ENCODE measurements at regions not wholly inside any gene's neighbourhood (a gene's known extent, or its start where the extent isn't known, plus 50 kb on each side); places are given as distances from the start of the nearest gene placed in this dataset.

DNA sequence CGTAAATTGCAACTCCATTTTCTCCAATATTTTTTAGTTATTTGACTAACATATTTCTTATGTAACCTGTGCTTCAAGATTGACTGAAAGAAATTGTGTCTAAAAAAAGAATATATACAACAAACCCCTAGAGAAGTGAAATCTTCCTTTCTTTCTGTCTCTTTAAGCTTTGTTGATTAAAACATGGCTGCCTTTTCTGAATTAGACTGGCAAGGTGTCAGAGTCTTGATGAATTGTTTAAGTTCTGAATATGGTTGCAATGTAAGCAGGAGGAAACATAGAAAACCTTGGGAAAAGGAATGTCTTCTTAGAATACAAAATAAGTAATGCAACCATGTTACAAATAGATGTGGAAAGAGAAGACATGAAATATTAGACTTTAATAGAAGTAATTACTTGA is 209.8 kb upstream of the CTNND2 start (continued):
- TF ChIP-seq HOXD13 (CRISPR knock-in tag; IDR thresholded peaks at IDR 0.05; ENCODE audit: borderline replicate concordance) (no peak), PRDM1 (tag by site-specific recombination; IDR thresholded peaks at IDR 0.05) (no peak), ZNF214 (tag by site-specific recombination; IDR thresholded peaks at IDR 0.05; ENCODE audit: borderline replicate concordance) (no peak), ZNF610 (tag by site-specific recombination; IDR thresholded peaks at IDR 0.05; ENCODE audit: borderline replicate concordance) (no peak), MZF1 (tag by site-specific recombination; IDR thresholded peaks at IDR 0.05; ENCODE audit: borderline replicate concordance) (no peak), ZNF132 (tag by site-specific recombination; IDR thresholded peaks at IDR 0.05; ENCODE audit: borderline replicate concordance) (no peak)
- TF ChIP-seq, protein P1, sequence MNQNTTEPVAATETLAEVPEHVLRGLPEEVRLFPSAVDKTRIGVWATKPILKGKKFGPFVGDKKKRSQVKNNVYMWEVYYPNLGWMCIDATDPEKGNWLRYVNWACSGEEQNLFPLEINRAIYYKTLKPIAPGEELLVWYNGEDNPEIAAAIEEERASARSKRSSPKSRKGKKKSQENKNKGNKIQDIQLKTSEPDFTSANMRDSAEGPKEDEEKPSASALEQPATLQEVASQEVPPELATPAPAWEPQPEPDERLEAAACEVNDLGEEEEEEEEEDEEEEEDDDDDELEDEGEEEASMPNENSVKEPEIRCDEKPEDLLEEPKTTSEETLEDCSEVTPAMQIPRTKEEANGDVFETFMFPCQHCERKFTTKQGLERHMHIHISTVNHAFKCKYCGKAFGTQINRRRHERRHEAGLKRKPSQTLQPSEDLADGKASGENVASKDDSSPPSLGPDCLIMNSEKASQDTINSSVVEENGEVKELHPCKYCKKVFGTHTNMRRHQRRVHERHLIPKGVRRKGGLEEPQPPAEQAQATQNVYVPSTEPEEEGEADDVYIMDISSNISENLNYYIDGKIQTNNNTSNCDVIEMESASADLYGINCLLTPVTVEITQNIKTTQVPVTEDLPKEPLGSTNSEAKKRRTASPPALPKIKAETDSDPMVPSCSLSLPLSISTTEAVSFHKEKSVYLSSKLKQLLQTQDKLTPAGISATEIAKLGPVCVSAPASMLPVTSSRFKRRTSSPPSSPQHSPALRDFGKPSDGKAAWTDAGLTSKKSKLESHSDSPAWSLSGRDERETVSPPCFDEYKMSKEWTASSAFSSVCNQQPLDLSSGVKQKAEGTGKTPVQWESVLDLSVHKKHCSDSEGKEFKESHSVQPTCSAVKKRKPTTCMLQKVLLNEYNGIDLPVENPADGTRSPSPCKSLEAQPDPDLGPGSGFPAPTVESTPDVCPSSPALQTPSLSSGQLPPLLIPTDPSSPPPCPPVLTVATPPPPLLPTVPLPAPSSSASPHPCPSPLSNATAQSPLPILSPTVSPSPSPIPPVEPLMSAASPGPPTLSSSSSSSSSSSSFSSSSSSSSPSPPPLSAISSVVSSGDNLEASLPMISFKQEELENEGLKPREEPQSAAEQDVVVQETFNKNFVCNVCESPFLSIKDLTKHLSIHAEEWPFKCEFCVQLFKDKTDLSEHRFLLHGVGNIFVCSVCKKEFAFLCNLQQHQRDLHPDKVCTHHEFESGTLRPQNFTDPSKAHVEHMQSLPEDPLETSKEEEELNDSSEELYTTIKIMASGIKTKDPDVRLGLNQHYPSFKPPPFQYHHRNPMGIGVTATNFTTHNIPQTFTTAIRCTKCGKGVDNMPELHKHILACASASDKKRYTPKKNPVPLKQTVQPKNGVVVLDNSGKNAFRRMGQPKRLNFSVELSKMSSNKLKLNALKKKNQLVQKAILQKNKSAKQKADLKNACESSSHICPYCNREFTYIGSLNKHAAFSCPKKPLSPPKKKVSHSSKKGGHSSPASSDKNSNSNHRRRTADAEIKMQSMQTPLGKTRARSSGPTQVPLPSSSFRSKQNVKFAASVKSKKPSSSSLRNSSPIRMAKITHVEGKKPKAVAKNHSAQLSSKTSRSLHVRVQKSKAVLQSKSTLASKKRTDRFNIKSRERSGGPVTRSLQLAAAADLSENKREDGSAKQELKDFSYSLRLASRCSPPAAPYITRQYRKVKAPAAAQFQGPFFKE (tag by site-specific recombination; IDR thresholded peaks at IDR 0.05; ENCODE audit: borderline replicate concordance) = no peak
- TF ChIP-seq, protein P2, sequence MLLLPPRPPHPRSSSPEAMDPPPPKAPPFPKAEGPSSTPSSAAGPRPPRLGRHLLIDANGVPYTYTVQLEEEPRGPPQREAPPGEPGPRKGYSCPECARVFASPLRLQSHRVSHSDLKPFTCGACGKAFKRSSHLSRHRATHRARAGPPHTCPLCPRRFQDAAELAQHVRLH (tag by site-specific recombination; IDR thresholded peaks at IDR 0.05) = no peak
- TF ChIP-seq, protein P3, sequence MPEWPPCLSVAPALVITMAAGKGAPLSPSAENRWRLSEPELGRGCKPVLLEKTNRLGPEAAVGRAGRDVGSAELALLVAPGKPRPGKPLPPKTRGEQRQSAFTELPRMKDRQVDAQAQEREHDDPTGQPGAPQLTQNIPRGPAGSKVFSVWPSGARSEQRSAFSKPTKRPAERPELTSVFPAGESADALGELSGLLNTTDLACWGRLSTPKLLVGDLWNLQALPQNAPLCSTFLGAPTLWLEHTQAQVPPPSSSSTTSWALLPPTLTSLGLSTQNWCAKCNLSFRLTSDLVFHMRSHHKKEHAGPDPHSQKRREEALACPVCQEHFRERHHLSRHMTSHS (tag by site-specific recombination; IDR thresholded peaks at IDR 0.05) = no peak

DNA sequence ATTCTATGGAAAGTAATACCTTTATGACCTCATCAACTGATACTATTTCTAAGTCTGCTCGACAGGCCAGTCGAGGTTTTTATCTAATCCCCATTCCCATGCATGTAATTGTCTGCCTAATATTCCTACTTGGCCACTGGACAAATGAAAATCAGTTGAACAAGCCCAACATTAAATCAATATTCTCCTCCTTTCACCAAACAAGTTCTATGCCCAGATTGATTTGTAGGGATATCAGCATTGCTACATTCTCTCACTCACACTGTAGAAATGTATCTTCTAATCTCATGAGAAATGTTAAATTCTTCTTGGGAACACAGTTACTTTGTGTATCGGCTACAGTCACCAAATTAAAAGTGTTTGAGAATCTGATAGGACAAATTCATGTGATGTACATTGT is 208.8 kb upstream of the CTNND2 start:
- no peak overlapping the region for H3K4me3 ChIP-seq (ENCODE audit: low read depth, low read length)
- no peak overlapping the region for H3K27ac ChIP-seq (ENCODE audit: extremely low read depth, low read depth, low read length)
- ChIA-PET CTCF (no interaction called here), POLR2A (no interaction called here)
- TF ChIP-seq ZXDB (tag by site-specific recombination; IDR thresholded peaks at IDR 0.05) = no peak
- TF ChIP-seq ZBTB17 (tag by site-specific recombination; IDR thresholded peaks at IDR 0.05) = no peak
- TF ChIP-seq YY1 (tag by site-specific recombination; IDR thresholded peaks at IDR 0.05) = no peak
- TF ChIP-seq KLF8 (tag by site-specific recombination; IDR thresholded peaks at IDR 0.05) = no peak
- no peak for TF ChIP-seq ZBTB1 (tag by site-specific recombination; IDR thresholded peaks at IDR 0.05)
- H3K36me3 ChIP-seq (ENCODE audit: control insufficient read depth in 2 of 2, insufficient read depth in 1 of 2, low read length in 2 of 2) = no peaks in the 10 kb centered on the region
- H3K4me1 ChIP-seq (ENCODE audit: control insufficient read depth, insufficient read depth, low read length) = no peaks in the 10 kb centered on the region
- no peaks in the 10 kb centered on the region for H3K9me3 ChIP-seq (ENCODE audit: control insufficient read depth, insufficient read depth, low read depth, low read length)

DNA sequence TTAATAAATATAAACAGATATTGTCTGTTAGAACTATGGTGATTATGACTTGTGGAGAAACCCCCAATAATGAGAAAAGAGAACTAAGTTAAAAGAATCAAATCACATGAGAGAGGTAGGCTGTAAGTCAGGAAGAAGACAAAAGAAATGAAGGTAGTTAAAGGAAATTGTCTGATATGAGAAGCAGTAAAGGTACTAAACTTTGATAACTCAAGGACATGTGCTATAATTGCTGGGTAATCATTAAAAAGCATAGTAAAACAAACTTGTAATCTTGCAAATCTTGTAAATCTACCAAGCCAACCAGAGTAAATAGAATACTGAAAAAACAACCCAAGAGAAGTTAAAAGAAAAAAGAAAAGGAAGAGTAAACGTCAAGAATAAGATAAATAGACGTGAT is 207.0 kb upstream of the CTNND2 start:
- Histone ChIP-seq H3K9me3 (ENCODE audit: control insufficient read depth, insufficient read depth, low read depth, low read length) (no peaks in the 10 kb centered on the region), H3K4me1 (ENCODE audit: control insufficient read depth, insufficient read depth, low read length) (no peaks in the 10 kb centered on the region), H3K4me3 (ENCODE audit: low read depth, low read length) (no peak overlapping the region), H3K27ac (ENCODE audit: extremely low read depth, low read depth, low read length) (no peak overlapping the region), H3K36me3 (ENCODE audit: control insufficient read depth in 2 of 2, insufficient read depth in 1 of 2, low read length in 2 of 2) (no peaks in the 10 kb centered on the region)
- POLR2A ChIA-PET = no interaction called here
- TF ChIP-seq ZBTB8A (tag by site-specific recombination; IDR thresholded peaks at IDR 0.05) (no peak), ZBTB21 (tag by site-specific recombination; IDR thresholded peaks at IDR 0.05) (no peak), KLF9 (tag by site-specific recombination; IDR thresholded peaks at IDR 0.05; ENCODE audit: low read depth) (no peak), ZNF169 (tag by site-specific recombination; IDR thresholded peaks at IDR 0.05) (no peak), ZNF660 (tag by site-specific recombination; IDR thresholded peaks at IDR 0.05) (no peak), BCL11A (tag by site-specific recombination; IDR thresholded peaks at IDR 0.05; ENCODE audit: low read depth) (no peak), ZNF701 (tag by site-specific recombination; IDR thresholded peaks at IDR 0.05) (no peak)
- TF ChIP-seq, protein P4, sequence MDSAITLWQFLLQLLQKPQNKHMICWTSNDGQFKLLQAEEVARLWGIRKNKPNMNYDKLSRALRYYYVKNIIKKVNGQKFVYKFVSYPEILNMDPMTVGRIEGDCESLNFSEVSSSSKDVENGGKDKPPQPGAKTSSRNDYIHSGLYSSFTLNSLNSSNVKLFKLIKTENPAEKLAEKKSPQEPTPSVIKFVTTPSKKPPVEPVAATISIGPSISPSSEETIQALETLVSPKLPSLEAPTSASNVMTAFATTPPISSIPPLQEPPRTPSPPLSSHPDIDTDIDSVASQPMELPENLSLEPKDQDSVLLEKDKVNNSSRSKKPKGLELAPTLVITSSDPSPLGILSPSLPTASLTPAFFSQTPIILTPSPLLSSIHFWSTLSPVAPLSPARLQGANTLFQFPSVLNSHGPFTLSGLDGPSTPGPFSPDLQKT (IDR thresholded peaks at IDR 0.05; ENCODE audit: borderline replicate concordance, low read depth, low read length) = no peak
- TF ChIP-seq, protein P5, sequence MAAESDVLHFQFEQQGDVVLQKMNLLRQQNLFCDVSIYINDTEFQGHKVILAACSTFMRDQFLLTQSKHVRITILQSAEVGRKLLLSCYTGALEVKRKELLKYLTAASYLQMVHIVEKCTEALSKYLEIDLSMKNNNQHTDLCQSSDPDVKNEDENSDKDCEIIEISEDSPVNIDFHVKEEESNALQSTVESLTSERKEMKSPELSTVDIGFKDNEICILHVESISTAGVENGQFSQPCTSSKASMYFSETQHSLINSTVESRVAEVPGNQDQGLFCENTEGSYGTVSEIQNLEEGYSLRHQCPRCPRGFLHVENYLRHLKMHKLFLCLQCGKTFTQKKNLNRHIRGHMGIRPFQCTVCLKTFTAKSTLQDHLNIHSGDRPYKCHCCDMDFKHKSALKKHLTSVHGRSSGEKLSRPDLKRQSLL (tag by site-specific recombination; IDR thresholded peaks at IDR 0.05) = no peak
- CTCF ChIA-PET = no interaction called here
